ENCODE measurements at regions not wholly inside any gene's neighbourhood (a gene's known extent, or its start where the extent isn't known, plus 50 kb on each side); places are given as distances from the start of the nearest gene placed in this dataset.

DNA sequence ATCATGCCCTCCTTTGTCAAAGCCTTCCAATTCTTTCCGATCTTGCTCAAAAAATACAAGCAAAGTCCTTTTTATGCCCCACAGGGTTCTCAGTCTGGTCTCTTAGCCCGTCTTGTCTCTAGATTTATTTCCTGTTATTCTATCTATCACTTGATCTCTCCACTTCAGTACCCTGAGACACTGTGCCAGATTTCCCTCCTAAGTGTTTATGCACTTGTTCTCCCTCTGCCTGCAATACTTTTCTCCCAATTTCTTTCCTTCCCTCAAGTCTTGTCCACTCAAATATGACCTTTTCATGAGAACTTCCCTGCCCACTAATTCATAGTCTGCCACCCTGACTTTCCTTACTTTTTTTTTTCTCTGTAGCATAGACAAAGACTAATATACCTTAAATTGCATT lies 141.4 kb downstream of the MBL2 start:
- no peak for DNase-seq (ENCODE audit: low read depth, low spot score)
- POLR2A ChIA-PET, result no interaction called here
- BruUV-seq (replicated peaks), result no TSS peak

DNA sequence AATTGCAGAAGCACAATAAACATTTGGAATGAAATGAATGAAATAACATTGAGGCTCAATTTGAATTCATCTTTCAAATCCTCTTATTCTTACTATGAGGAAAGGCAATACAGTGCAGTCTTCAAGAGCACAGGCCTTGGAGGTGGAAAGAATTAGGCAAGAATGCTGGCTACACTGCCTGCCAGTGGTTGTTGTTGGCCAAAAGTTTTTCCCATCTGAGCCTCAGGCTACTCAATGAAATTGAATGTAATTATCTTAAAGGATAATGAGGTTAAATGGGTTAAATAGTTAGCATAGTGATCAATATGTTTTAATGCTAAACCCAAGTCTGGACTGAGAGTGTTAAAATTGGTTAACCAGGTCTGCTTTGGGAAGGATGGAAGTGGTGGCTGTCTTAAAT lies 140.9 kb downstream of the MBL2 start:
- Histone ChIP-seq H3K9ac (ENCODE audit: low read length) (no peak overlapping the region), H3K9me3 (ENCODE audit: control insufficient read depth in 1 of 2, insufficient read depth in 1 of 2, low read depth in 1 of 2, low read length in 2 of 2) (no peaks in the 10 kb centered on the region), H3K27me3 (ENCODE audit: insufficient read depth, low read length) (no peaks in the 10 kb centered on the region), H3K27ac (ENCODE audit: low read depth, low read length) (no peak overlapping the region), H3K9me2 (ENCODE audit: insufficient read depth) (no peaks in the 10 kb centered on the region), H3K79me2 (ENCODE audit: insufficient read depth, low read length) (no peaks in the 10 kb centered on the region), H3K4me2 (ENCODE audit: low read length) (no peak overlapping the region), H4K20me1 (ENCODE audit: insufficient read depth) (no peaks in the 10 kb centered on the region), H3K4me1 (ENCODE audit: control insufficient read depth in 1 of 2, insufficient read depth in 2 of 2, low read length in 2 of 2) (no peaks in the 10 kb centered on the region), H3K4me3 (replicated peaks in 1 of 2; ENCODE audit: low read depth in 1 of 2, low read length in 2 of 2) (no peak overlapping the region), H3K36me3 (ENCODE audit: control insufficient read depth in 1 of 2, insufficient read depth in 2 of 2, low read length in 2 of 2) (no peaks in the 10 kb centered on the region), H2AFZ (ENCODE audit: low read depth, low read length, poor library complexity, severe bottlenecking) (no peak overlapping the region)
- ATAC-seq (no peak), DNase-seq (ENCODE audit: low read depth, low spot score) (no peak)
- CTCF ChIA-PET, result no interaction called here
- no TSS peak for BruUV-seq (replicated peaks)
- POLR2A ChIA-PET, result no interaction called here
- intact Hi-C loops (cut with micrococcal nuclease), result no loop called here
- RAD21 ChIA-PET (ENCODE audit: low non-redundant PET in 1 of 2, low total read pairs in 2 of 2, uncharacterized antibody in 2 of 2, unreplicated experiment in 2 of 2), result no interaction called here
- TF ChIP-seq, protein P1, sequence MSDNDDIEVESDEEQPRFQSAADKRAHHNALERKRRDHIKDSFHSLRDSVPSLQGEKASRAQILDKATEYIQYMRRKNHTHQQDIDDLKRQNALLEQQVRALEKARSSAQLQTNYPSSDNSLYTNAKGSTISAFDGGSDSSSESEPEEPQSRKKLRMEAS (IDR thresholded peaks at IDR 0.05), result no peak
- TF ChIP-seq, protein P2, sequence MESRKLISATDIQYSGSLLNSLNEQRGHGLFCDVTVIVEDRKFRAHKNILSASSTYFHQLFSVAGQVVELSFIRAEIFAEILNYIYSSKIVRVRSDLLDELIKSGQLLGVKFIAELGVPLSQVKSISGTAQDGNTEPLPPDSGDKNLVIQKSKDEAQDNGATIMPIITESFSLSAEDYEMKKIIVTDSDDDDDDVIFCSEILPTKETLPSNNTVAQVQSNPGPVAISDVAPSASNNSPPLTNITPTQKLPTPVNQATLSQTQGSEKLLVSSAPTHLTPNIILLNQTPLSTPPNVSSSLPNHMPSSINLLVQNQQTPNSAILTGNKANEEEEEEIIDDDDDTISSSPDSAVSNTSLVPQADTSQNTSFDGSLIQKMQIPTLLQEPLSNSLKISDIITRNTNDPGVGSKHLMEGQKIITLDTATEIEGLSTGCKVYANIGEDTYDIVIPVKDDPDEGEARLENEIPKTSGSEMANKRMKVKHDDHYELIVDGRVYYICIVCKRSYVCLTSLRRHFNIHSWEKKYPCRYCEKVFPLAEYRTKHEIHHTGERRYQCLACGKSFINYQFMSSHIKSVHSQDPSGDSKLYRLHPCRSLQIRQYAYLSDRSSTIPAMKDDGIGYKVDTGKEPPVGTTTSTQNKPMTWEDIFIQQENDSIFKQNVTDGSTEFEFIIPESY (IDR thresholded peaks at IDR 0.05; ENCODE audit: extremely low read depth, insufficient replicate concordance, low read length), result no peak
- no peak for TF ChIP-seq YY1 (IDR thresholded peaks at IDR 0.05; ENCODE audit: extremely low read depth, insufficient replicate concordance, low read depth, low read length)
- TF ChIP-seq EZH2 (IDR thresholded peaks at IDR 0.05), result no peak

More for the DNA sequence above, 141.4 kb downstream of the MBL2 start:
- no peak overlapping the region for H3K9ac ChIP-seq (ENCODE audit: low read length)
- H3K4me3 ChIP-seq (replicated peaks in 1 of 2; ENCODE audit: low read depth in 1 of 2, low read length in 2 of 2), result no peak overlapping the region
- H3K36me3 ChIP-seq (ENCODE audit: control insufficient read depth in 1 of 2, insufficient read depth in 2 of 2, low read length in 2 of 2), result no peaks in the 10 kb centered on the region
- intact Hi-C loops (cut with micrococcal nuclease), result no loop called here
- H3K9me3 ChIP-seq (ENCODE audit: control insufficient read depth in 1 of 2, insufficient read depth in 1 of 2, low read depth in 1 of 2, low read length in 2 of 2), result no peaks in the 10 kb centered on the region
- H3K9me2 ChIP-seq (ENCODE audit: insufficient read depth), result no peaks in the 10 kb centered on the region
- no peak overlapping the region for H3K4me2 ChIP-seq (ENCODE audit: low read length)
- ATAC-seq, result no peak
- no peaks in the 10 kb centered on the region for H4K20me1 ChIP-seq (ENCODE audit: insufficient read depth)
- no peaks in the 10 kb centered on the region for H3K4me1 ChIP-seq (ENCODE audit: control insufficient read depth in 1 of 2, insufficient read depth in 2 of 2, low read length in 2 of 2)
- no peaks in the 10 kb centered on the region for H3K79me2 ChIP-seq (ENCODE audit: insufficient read depth, low read length)
- H3K27ac ChIP-seq (ENCODE audit: low read depth, low read length), result no peak overlapping the region
- TF ChIP-seq CEBPB (IDR thresholded peaks at IDR 0.05; ENCODE audit: low read depth) (no peak), RAD21 (IDR thresholded peaks at IDR 0.05; ENCODE audit: low read depth) (no peak), EGR1 (IDR thresholded peaks at IDR 0.05; ENCODE audit: low read depth) (no peak), TCF7L2 (IDR thresholded peaks at IDR 0.05; ENCODE audit: borderline replicate concordance, extremely low read depth, insufficient read depth, insufficient read length) (no peak), SRF (IDR thresholded peaks at IDR 0.05; ENCODE audit: low read depth) (no peak), POLR2AphosphoS5 (IDR thresholded peaks at IDR 0.05; ENCODE audit: low read depth, low read length) (no peak), ZFX (IDR thresholded peaks at IDR 0.05) (no peak), ZNF274 (IDR thresholded peaks at IDR 0.05; ENCODE audit: low read depth, low read length) (no peak), EZH2 (IDR thresholded peaks at IDR 0.05) (no peak), EZH2phosphoT487 (IDR thresholded peaks at IDR 0.05; ENCODE audit: borderline replicate concordance) (no peak), YY1 (IDR thresholded peaks at IDR 0.05; ENCODE audit: extremely low read depth, insufficient replicate concordance, low read depth, low read length) (no peak), SP1 (IDR thresholded peaks at IDR 0.05; ENCODE audit: low read depth) (no peak), SIN3A (IDR thresholded peaks at IDR 0.05; ENCODE audit: low read depth) (no peak)
- TF ChIP-seq, protein P3, sequence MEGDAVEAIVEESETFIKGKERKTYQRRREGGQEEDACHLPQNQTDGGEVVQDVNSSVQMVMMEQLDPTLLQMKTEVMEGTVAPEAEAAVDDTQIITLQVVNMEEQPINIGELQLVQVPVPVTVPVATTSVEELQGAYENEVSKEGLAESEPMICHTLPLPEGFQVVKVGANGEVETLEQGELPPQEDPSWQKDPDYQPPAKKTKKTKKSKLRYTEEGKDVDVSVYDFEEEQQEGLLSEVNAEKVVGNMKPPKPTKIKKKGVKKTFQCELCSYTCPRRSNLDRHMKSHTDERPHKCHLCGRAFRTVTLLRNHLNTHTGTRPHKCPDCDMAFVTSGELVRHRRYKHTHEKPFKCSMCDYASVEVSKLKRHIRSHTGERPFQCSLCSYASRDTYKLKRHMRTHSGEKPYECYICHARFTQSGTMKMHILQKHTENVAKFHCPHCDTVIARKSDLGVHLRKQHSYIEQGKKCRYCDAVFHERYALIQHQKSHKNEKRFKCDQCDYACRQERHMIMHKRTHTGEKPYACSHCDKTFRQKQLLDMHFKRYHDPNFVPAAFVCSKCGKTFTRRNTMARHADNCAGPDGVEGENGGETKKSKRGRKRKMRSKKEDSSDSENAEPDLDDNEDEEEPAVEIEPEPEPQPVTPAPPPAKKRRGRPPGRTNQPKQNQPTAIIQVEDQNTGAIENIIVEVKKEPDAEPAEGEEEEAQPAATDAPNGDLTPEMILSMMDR (IDR thresholded peaks at IDR 0.05 in 2 of 3, conservative IDR thresholded peaks at IDR 0.05 in 1 of 3; ENCODE audit: borderline replicate concordance in 1 of 3, insufficient read depth in 1 of 3, low read depth in 2 of 3, low read length in 2 of 3), result no peak
- no peak overlapping the region for H2AFZ ChIP-seq (ENCODE audit: low read depth, low read length, poor library complexity, severe bottlenecking)
- ChIA-PET CTCF (no interaction called here), RAD21 (ENCODE audit: low non-redundant PET in 1 of 2, low total read pairs in 2 of 2, uncharacterized antibody in 2 of 2, unreplicated experiment in 2 of 2) (no interaction called here)
- no peaks in the 10 kb centered on the region for H3K27me3 ChIP-seq (ENCODE audit: insufficient read depth, low read length)

All from HCT116 (cell line).